ENCODE measurements at regions not wholly inside any gene's neighbourhood (a gene's known extent, or its start where the extent isn't known, plus 50 kb on each side); places are given as distances from the start of the nearest gene placed in this dataset.

DNA sequence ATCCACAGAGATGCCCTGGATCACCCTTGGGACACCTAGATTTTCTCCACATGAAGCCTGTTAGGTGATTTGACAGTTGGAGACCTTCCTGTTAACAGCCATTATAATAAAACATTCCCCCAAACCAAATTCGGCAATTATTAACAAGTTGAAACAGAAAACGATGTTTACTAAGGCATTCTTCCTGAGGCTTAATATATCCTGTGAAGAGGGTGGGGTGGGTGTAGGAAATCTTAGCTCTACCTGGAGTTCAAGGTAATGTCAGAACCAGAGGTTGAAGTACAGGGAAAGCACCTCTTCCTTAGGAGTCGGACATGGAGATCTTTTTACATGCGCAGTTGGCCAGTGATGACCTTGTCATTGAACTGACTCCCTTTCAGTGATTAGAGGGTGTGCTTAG is 143.0 kb downstream of the FGF9 start:
- Histone ChIP-seq H3K27ac (no peak overlapping the region), H3K4me3 (no peak overlapping the region)

DNA sequence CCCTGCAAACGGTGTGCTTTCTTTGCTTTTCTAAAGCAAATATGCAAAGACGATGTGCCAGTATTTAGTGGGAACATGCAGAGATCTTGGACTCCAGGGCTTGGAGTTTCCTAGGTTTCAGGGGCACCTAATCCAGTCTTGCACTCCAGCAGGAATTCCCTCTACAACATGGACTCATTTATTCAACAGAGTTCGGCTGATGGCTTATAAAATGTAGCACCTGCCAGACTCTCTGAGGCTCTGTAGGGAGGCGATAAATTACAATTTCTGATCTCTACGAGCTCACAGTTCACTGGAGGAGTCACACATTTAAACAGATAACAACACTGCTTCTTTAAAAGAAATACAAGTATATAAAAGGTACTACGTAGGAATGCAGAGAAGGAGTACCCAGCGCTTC is 143.7 kb downstream of the FGF9 start:
- H3K4me3 ChIP-seq: no peak overlapping the region
- no peak overlapping the region for H3K27ac ChIP-seq

DNA sequence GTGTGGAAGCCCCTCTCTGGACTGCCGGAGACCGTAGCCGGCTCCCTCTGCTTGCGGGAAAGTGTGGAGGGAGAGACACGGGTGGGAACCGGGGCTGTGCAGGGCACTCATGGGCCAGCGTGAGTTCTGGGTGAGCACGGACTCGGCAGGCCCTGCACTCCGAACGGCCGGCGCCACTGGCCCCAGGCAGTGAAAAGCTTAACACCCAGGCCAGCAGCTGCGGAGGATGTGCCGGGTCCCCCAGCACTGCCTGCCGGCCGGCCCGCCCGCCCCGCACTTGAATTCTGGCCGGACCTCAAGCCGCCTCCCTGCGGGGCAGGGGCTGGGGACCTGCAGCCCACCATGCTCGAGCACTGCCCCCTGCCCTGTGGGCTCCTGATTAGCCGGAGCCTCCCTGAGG is 147.0 kb downstream of the FGF9 start:
- Histone ChIP-seq H3K4me3 (no peak overlapping the region), H3K27ac (no peak overlapping the region)

DNA sequence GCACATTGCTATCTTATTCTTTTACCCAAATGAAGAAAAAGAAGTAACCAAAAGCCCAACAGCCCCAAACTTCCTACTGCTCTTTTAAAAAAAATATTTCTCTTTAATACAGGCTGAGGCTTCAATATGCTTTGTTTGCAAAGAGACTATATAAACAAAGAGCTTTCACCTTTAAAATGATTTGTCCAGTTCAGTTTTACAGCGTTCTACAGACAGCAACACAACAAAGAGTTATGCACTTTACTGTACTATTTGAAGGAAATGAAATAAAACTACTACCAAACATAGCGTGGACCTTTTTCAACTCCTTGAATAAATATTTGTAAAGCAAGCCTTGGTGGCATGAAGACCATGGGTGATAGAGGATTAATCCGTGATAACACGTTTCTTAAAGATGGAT is 151.2 kb downstream of the FGF9 start:
- H3K27ac ChIP-seq: no peak overlapping the region
- no peak overlapping the region for H3K4me3 ChIP-seq

DNA sequence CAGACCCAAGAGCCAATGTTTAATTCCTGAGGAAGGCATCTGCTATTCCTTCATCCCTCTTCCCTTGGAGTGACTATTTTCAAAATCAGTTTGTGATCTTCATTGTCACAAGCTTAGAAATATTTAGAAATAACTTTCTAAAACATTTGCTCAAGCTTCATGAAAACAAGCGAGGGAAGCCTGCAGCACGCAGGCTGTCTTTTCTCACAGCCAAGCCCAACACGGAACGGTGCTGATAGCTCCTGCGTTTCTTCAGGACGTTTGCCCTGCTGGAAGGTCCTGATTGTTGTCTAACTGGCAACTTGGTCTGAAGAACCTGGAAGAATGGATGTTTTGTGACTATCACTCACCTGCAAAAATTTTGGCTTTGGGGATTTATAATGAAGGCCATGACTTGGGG is 152.5 kb downstream of the FGF9 start:
- H3K27ac ChIP-seq: no peak overlapping the region
- H3K4me3 ChIP-seq: no peak overlapping the region

DNA sequence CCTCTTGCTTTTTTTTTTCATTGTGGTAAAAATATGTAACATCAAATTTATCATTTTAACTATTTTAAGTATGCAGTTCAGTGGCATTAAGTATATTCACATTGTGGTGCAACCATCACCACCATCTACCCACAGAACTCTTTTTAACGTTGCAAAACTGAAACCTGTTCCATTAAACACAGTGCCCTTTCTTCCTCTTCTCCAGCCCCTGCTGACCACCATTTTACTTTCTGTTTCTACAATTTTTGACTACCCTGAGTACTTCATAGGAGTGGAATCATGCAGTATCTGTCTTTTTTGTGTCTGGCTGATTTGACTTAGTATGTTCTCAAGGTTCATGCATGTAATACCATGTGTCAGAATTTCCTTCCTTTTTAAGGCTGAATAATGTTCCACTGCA is 153.1 kb downstream of the FGF9 start:
- H3K27ac ChIP-seq: no peak overlapping the region
- no peak overlapping the region for H3K4me3 ChIP-seq

DNA sequence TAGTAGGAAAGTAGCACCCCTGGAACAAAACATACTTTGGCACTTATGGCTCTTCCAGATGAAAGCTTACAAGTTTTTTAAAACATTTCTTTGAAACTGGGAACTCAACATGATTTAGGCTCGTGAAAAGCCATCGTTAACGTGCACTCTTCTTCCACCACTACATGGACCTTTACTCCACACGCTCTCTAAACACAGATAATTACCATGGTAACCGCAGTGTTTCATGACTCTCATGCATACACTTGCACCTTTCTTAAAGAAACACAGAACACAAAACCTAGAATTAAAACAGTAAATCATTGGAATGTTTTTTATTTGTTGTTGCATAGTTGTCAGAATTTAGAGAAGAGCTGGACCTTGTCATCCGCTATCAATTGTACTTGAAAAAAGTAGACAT is 154.3 kb downstream of the FGF9 start:
- no peak overlapping the region for H3K27ac ChIP-seq
- H3K4me3 ChIP-seq: no peak overlapping the region

DNA sequence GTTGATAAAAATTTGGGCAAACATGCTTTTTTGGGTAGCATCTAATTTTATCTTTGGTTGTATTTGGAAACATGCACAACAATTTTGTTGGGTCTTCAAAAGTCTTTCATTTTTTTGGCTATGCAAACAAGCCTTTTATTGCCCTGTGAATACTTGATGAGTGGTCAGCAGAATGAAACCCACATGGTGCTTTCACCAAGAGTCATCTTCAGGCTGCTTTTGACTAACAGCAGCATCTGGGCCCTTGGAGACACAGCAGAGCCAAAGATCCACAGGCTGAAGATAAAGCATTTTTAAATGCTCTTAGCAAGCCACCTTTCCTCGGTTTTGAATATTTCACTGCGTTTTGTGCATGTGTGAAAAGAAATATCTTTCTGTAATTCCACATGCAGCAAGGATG is 154.9 kb downstream of the FGF9 start:
- Histone ChIP-seq H3K27ac (no peak overlapping the region), H3K4me3 (no peak overlapping the region)

DNA sequence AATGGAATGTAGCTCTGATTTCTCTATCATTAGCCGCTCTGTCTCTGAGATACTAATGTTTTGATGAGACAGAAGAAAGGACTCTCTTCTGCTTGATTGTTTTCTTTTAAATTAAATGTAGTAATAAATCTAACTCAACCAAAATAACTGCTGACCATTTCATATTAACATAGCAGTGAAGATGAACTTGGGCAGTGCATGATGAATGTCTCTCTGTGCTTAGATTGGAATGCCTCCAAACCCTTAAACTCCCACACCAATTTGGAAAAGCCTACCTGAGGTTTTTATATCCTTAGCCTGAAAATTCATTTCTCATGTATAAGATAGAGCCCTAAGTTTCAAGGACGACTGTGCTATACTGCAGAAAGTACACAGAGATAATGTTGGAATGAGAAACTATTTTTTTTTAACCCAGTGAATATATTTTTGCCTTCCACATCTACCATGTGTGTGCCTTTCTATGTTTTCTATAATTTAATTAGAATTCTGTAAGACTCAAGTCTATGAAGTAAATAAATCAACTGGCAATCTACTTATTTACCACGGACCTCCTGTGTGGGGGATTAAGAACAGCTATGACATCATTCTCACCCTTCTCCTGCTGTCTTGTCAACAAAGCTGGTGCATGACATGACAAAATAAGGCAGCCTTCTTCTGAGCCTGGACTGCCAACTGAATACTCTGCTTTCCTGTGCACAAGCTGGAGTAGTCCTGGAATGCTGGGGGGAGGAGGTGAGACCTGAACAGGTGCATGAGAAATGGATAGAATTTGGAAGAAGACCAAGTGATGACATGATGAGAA is 155.5 kb downstream of the FGF9 start:
- Histone ChIP-seq H3K27ac (no peak overlapping the region), H3K4me3 (no peak overlapping the region)

DNA sequence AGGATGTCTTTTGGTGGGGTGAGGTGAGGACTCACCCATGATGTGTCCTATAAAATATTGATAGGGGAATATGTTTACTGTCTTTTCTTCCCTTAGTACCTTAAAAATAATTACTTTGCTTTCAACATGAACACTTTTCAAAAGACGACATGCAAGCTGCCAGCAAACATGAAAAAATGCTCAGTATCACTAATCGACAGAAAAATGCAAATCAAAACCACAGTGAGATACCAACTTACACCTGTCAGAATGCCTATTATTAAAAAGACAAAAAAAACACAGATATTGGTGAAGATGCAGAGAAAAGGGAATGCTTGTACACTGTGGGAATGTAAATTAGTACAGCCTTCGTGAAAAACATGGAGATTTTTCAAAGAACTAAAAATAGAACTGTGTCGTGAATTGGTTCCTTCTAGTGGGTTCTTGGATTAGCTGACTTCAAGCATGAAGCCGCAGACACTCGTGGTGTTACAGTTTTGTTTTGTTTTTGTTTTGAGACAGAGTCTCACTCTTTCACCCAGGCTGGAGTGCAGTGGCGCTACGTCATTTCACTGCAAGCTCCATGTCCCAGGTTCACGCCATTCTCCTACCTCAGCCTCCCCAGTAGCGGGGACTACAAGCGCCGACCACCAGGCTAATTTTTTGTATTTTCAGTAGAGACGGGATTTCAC is 160.9 kb downstream of the FGF9 start:
- Histone ChIP-seq H3K4me3 (no peak overlapping the region), H3K27ac (no peak overlapping the region)

DNA sequence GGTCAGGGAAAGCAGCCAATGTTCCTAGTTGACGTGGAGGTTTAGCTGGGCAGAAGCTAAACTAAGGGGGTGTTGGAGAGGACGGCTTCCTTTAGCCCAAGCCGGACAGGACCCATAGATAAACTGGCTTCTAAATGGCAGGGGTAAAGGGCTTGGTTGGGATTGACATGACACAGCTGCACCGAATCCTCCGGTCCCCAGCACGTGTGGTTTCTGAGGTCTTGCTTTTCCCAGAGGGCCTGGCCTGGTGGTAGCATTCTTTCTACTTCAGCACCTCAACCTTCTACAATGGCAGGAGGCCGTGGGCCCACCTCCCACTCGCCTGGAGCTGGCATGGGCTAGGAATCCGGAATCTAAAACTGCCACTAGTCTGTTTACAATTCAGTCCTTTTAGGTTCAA is 163.0 kb downstream of the FGF9 start:
- Histone ChIP-seq H3K4me3 (no peak overlapping the region), H3K27ac (no peak overlapping the region)

DNA sequence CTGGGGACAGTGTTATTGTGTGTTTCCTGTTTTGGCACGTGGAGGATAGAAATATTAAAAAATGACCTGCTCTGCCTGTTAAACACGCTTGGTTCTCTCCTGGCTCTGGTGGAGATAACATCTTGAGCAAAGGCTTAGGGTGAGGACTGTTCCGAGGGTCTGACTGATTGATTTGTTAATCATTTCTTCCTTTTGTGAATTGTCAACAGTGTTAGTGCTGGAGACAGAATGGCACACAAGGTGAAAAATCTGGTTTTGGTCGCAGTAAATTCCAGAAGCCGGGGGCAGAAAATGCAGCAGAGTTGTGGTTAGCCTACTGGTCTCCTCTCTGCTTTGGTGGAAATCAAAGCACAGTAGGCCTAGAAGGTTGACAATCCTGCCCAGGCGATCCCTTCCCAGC is 163.6 kb downstream of the FGF9 start:
- H3K4me3 ChIP-seq: no peak overlapping the region
- H3K27ac ChIP-seq: no peak overlapping the region

DNA sequence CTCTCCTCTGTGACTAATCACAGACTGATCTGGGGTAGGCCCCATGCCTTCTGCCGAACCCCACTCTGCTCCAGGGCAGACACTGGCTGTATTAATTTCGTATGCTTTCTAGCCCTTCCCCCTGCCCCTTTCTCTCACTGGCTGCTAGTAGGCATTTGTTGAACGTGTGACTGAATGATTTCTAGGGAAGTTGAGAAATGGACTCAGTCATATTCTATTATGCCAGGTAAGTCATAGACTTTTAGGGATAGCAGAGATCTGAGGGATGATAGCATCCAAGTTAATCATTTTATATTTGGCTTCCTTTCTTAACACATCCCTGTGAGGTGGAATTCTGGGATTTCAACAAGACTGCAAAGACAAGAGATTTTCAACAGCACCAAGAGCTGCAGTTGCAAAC is 166.4 kb downstream of the FGF9 start:
- H3K27ac ChIP-seq: no peak overlapping the region
- no peak overlapping the region for H3K4me3 ChIP-seq

DNA sequence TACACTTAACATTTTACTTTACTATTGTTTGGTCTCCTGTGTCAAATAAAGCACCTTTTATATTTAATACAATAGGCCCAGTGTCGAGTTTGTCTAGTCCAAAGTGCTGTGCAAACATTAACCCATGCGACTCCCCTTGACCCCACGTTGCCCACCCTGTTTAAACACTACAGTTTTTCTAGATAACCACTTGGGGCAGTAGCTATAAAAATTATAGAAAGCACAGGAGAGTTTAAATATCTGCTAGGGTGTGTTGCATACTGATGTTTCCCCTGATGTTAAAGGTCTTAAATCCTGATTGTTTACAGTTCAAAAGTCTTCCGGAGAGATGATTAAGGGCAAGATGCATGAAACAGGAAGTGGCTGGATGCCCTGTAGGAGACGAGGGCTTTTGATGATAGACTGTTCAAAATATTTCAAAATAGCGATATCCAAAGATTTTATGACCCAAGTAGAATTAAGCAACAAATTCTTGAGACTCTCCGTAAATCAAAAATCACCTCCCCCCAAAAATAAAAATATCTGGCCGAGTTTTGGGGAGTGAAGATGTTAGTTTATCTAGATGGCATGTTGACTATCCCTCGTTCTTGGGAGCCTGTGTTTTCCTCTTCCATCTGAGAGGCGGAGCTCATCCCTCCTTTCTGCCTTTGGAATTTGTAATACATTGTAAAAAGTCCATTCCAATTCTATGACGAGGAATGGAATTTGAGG is 167.1 kb downstream of the FGF9 start:
- no peak overlapping the region for H3K27ac ChIP-seq
- H3K4me3 ChIP-seq: no peak overlapping the region

DNA sequence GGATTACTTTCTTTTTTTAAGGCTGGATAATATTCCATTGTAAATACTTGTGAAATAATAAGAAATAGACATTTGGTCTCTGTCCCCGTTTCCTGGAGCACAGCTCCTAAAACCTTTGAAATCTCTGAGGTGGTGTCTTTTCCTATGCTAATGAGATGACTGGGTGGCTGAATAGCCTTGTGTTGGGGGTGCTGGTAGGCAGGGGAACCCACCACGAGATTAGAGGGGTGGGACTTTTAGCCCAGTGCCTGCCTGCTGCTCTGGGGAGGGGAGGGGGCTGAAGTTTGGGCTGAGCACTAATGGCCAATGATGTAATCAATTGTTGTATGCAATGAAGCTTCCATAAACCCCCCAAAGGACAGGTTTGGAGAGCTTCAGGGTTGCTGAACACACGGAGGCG is 175.7 kb downstream of the FGF9 start:
- no peak overlapping the region for H3K27ac ChIP-seq
- H3K4me3 ChIP-seq: no peak overlapping the region

DNA sequence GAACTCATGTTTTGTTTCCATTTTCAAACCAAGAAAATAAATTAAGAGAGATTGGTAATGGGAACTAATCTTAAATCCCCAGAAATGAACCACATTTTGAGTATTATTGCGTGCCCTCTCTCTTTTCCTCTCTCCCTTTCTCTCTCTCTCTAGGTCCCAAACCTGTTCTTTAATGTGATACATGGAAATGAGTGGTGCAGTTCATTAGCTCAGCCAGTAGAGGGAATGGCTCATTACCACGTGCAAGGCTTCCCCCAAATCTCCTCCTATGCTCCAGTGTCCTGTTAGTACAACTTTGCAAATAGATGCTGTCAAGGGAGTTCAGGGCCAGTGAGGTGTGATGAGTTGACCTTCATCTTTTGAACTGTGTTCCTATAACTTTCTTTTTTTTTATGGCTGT is 178.4 kb downstream of the FGF9 start:
- H3K27ac ChIP-seq: no peak overlapping the region
- H3K4me3 ChIP-seq: no peak overlapping the region

DNA sequence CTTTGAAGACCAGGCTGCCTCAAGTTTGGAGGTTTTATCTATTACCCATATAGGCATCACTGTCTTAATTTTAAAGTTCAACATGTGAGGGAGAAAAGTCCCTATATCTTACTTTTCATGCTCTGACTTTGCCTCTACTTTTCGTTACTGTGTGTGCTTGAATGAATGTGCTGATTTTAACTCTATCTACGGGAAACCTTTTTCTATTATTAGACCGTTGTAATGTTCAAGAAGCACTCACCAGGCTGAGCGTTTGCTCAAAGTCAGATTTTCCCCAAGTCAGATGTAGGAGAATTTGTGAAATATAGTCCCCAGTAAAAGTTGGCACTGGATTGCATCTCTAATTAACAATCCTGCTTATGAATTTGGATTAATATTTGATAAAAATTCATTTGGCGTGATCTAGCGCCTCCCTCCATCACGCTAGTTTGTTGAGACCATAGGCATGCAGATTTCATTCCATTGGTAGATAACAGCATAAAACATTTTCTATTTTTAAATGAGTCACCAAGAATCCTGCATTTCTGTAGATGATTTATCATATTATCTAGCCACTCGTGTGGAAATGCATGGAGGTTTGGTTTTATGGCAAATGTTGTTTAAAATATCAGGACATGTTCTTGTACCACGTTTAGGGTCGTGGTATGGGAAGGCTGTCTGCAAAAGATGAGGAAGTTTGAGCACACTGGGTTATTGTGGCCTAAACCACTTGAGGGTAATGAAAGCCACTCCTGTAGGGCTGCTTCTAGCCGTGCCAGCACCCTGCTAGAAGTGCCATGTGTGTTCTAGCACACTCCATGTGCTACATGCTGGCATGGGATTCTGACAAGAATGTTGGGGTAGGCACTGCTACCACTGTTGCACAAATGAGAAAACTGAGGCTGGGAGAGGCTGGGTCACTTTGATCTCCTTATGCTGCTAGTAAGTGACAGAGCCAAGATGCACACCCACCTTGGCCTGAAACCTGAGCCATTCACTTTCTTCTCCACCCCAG is 179.4 kb downstream of the FGF9 start:
- H3K27ac ChIP-seq: no peak overlapping the region
- no peak overlapping the region for H3K4me3 ChIP-seq

DNA sequence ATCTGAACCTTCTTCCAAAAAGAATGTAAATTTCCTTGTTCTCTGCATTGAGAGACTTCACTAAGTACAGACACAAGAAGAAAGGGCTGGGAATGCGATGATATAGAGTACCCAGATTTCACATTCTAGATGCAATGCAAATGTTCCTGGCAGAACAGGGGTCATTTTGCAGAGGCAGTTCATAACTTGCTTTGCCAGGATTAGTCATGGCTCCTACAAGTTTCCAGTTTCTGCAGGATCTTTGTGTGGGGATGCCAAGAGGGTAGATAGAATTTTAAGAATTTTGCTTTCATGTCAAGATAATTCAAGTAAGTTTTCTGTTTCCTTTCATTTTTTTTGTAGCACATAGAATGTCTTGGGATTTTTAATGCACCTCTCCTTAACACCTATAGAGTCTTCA is 181.2 kb downstream of the FGF9 start:
- no peak overlapping the region for H3K4me3 ChIP-seq

DNA sequence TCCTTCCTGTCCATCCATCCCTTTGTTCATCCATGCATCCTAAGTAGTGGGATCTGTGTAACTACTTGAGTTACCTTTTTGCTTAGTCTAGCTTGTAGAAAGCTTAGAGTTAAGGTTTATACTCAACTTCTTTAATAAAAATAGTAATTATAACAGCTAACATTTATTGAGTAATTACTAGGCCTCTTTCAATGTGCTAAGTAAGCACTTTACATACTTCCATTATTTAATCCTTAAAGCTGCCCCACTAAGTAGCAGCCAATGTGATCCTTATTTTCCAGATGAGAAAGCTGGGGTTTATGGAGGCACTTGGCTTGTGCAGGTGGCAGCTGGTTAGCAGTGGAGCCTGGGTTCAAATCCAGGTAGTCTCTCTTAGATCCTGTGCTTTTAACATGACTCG is 182.9 kb downstream of the FGF9 start:
- no peak overlapping the region for H3K27ac ChIP-seq
- H3K4me3 ChIP-seq: no peak overlapping the region

More for the DNA sequence above, 181.2 kb downstream of the FGF9 start:
- H3K27ac ChIP-seq: no peak overlapping the region

DNA sequence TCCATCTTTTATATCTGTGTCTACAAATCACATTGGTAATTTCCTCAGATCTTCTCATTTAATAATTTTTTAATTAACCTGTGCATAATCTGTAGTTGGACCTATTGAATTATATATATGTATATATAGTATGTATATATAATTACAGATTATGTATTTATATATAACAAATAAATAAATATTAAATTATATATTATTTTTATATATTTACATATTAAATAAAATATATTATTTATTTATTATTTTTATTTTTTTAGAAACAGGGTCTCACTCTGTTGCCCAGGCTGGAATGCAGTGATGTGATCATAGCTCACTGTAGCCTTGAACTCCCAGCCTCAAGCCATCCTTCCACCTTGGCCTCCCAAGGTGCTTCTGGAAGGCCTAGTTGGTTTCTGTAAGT is 197.9 kb downstream of the FGF9 start:
- H3K4me3 ChIP-seq: no peak overlapping the region
- no peak overlapping the region for H3K27ac ChIP-seq
